Right lobe of liver (tissue), 6 donors: ENCODE measurements at regions not wholly inside any gene's neighbourhood (a gene's known extent, or its start where the extent isn't known, plus 50 kb on each side); places are given as distances from the start of the nearest gene placed in this dataset.

Experiments used
- ATAC-seq, 4 donors: fragments of 200-7000 bp; cut with Tn5 transposase; one replicate each; pipeline ENCODE4 v1.9.1; 2020; ENCODE audit warnings: mild to moderate bottlenecking in 4 of 4, moderate library complexity in 4 of 4
- DNase-seq, 3 donors: peaks; one replicate each; pipeline ENCODE4 v3.0.0-alpha.2; 2020
- H3K27ac ChIP-seq, 3 donors: fragments of 200-600 bp; one replicate each; pipeline ENCODE4 v1.8.0; 2022
- H3K27me3 ChIP-seq, 2 donors: fragments of 200-600 bp; one replicate each; pipeline ENCODE4 v1.8.0; 2022
- H3K36me3 ChIP-seq, 4 donors: fragments of 200-600 bp; sonication (generic) in 1 of 4; one replicate each; pipeline versions ENCODE4 v1.5.1 to v1.8.0; 2017 to 2022; ENCODE audit warnings: control low read depth in 1 of 4
- H3K4me1 ChIP-seq, 4 donors: fragments of 200-600 bp; sonication (generic) in 1 of 4; one replicate each; pipeline versions ENCODE4 v1.5.1 to v1.8.0; 2017 to 2022; ENCODE audit warnings: control low read depth in 1 of 4
- H3K4me3 ChIP-seq, 3 donors: fragments of 200-600 bp; one replicate each; pipeline ENCODE4 v1.8.0; 2022
- H3K9me3 ChIP-seq, 4 donors: fragments of 200-600 bp; sonication (generic) in 1 of 4; one replicate each; pipeline versions ENCODE4 v1.5.1 to v1.8.0; 2017 to 2022; ENCODE audit warnings: control low read depth in 1 of 4
- POLR2A ChIP-seq: fragments of 450-650 bp; IDR thresholded peaks from one replicate; pipeline ENCODE4 v1.6.1; 2017; ENCODE audit warnings: antibody characterized with exemption, mild to moderate bottlenecking
- WGBS: methylation state at CpG from one replicate; pipeline ENCODE4 v1.1.6; 2018; ENCODE audit warnings: low coverage, low lambda C conversion rate; ENCODE audit not compliant: insufficient coverage; ENCODE audit errors: missing lambda C conversion rate; 5-methylcytosine and 5-hydroxymethylcytosine counted together
- intact Hi-C, 2 donors: fragments of 100-400 bp; cut with DNase I; formaldehyde crosslinking; loops; one replicate each; pipeline versions ENCODE4 v1.11.2 to v1.14.1; 2022
- TF ChIP-seq, protein P1 (sequence below), 4 donors: fragments of 200-600 bp in 3 of 4; fragments of 450-650 bp in 1 of 4; IDR thresholded peaks; one replicate each; pipeline versions ENCODE4 v1.5.1 to v1.8.0; 2016 to 2022; ENCODE audit warnings: antibody characterized with exemption in 4 of 4, mild to moderate bottlenecking in 2 of 4
- donor health status: DM: no; HTN: yes; CAD: no.
- donor health status: DM: no; HTN: no; CAD: no.
- donor health status: DM: no; HTN: no; CAD: no.
- donor health status: DM: no; HTN: yes; CAD: no.
- donor health status: DM: no; HTN: yes; CAD: no.

DNA sequence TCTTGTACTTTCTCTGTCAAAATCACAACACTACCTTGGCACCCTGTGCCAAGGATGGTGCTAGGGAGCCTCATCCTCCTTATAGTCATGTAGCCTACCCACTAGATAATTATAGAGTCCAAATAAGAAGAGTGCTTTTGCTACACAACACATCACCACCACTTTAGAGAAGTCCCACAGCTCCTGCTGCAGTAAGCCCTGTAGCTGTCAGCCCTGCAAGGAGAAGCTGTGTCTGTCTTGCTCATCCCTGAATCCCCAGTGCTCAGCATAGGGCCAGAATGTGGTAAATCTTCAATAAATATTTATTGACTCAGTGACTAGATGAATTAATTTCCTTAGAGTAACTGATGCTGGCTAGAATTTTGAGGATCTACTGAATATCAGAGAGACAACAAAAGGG, 190.8 kb downstream of the ZNF621 start:
- Histone ChIP-seq H3K36me3 (no peaks in the 10 kb centered on the region), H3K4me3 (no peak overlapping the region), H3K9me3 (no peaks in the 10 kb centered on the region), H3K4me1 (peaks cover 0 to 14% (median 5%) of the 10 kb centered on the region in 4 donors), H3K27me3 (no peaks in the 10 kb centered on the region), H3K27ac (no peak overlapping the region)
- TF ChIP-seq, protein P1, sequence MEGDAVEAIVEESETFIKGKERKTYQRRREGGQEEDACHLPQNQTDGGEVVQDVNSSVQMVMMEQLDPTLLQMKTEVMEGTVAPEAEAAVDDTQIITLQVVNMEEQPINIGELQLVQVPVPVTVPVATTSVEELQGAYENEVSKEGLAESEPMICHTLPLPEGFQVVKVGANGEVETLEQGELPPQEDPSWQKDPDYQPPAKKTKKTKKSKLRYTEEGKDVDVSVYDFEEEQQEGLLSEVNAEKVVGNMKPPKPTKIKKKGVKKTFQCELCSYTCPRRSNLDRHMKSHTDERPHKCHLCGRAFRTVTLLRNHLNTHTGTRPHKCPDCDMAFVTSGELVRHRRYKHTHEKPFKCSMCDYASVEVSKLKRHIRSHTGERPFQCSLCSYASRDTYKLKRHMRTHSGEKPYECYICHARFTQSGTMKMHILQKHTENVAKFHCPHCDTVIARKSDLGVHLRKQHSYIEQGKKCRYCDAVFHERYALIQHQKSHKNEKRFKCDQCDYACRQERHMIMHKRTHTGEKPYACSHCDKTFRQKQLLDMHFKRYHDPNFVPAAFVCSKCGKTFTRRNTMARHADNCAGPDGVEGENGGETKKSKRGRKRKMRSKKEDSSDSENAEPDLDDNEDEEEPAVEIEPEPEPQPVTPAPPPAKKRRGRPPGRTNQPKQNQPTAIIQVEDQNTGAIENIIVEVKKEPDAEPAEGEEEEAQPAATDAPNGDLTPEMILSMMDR (IDR thresholded peaks at IDR 0.05) = no peak
- no peak for TF ChIP-seq POLR2A
- intact Hi-C loops = no loop called here
- ATAC-seq = no peak
- no peak for DNase-seq

DNA sequence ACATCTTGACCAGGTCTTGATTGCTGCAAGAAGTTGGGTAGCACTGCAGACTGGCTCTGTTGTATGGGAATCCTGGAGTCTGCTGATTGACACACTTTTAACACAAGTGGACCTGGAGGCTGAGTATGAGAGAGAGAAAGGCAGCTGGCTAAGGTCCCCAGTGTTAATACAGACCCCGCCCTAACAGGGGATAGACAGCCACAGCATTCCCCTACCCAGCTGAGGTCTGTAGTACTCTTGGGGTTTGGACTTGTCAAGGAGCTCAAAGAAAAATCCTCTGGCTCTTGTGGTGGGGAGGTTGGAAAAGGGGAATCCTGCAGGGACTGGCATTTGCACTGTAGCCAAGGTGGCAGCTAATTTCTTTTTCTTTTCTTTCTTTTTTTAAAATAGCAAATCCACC, 192.7 kb downstream of the ZNF621 start:
- no peak for TF ChIP-seq POLR2A
- TF ChIP-seq, protein P1 (IDR thresholded peaks at IDR 0.05) = no peak
- intact Hi-C loops = no loop called here
- 86% methylated on average over 1 of the region's 1 CpG for WGBS

DNA sequence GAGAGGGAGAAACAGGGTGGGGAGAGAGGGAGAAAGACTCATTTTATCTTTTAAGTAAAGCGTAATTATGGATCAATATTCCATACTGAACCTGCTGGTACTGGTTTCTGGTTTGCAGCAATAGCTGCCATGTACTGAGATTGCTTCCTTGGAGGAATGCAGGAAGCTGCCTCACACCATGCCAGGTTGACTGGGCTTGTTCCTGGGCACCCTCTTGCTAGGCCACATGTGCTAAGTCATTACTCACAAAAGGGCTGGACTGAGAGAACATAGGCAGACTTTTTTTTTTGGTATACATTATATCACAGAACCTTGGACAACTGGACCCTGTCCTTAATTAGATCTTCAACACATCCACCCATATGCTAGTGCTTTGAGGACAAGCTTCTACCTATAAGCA, 193.4 kb downstream of the ZNF621 start:
- TF ChIP-seq POLR2A = no peak
- TF ChIP-seq, protein P1 (IDR thresholded peaks at IDR 0.05) = no peak
- DNase-seq = no peak
- Histone ChIP-seq H3K4me3 (no peak overlapping the region), H3K9me3 (no peaks in the 10 kb centered on the region), H3K27ac (no peak overlapping the region), H3K36me3 (no peaks in the 10 kb centered on the region), H3K27me3 (no peaks in the 10 kb centered on the region), H3K4me1 (peaks cover 0 to 14% (median 4%) of the 10 kb centered on the region in 4 donors)
- WGBS = 100% methylated on average over 1 of the region's 1 CpG
- ATAC-seq = no peak
- intact Hi-C loops = no loop called here

More for the DNA sequence above, 192.7 kb downstream of the ZNF621 start:
- ATAC-seq = no peak
- H3K4me3 ChIP-seq = no peak overlapping the region
- H3K9me3 ChIP-seq = no peaks in the 10 kb centered on the region
- H3K4me1 ChIP-seq = peaks cover 0 to 14% (median 5%) of the 10 kb centered on the region in 4 donors
- H3K36me3 ChIP-seq = no peaks in the 10 kb centered on the region
- no peak for DNase-seq
- no peaks in the 10 kb centered on the region for H3K27me3 ChIP-seq
- H3K27ac ChIP-seq = no peak overlapping the region

- H3K36me3 ChIP-seq = no peaks in the 10 kb centered on the region
- 88% methylated on average over 1 of the region's 1 CpG for WGBS
- H3K27ac ChIP-seq = no peak overlapping the region
- H3K9me3 ChIP-seq = no peaks in the 10 kb centered on the region
- no peaks in the 10 kb centered on the region for H3K27me3 ChIP-seq
- no peak overlapping the region for H3K4me3 ChIP-seq
- TF ChIP-seq, protein P1 (IDR thresholded peaks at IDR 0.05) = no peak
- no peak for TF ChIP-seq POLR2A
- intact Hi-C loops = no loop called here
- ATAC-seq (no peak), DNase-seq (no peak)
- peaks cover 0 to 11% (median 1%) of the 10 kb centered on the region in 4 donors for H3K4me1 ChIP-seq
Measured at GRCh38 chr3:40718681-40719080, 193.9 kb downstream of the ZNF621 start.

GRCh38 chr3:40719660-40720287, 195.0 kb downstream of the ZNF621 start:
- 68% methylated on average over 10 of the region's 11 CpGs for WGBS
- no peak for TF ChIP-seq POLR2A
- TF ChIP-seq, protein P1 (IDR thresholded peaks at IDR 0.05) = peak; percentile 27 to 57 (median 52)
- DNase-seq (peak in 1 of 3 donors; percentile 50), ATAC-seq (peak; percentile 44 to 68 (median 64))
- Histone ChIP-seq H3K27ac (no peak overlapping the region), H3K9me3 (no peaks in the 10 kb centered on the region), H3K27me3 (no peaks in the 10 kb centered on the region), H3K36me3 (no peaks in the 10 kb centered on the region), H3K4me3 (no peak overlapping the region), H3K4me1 (peaks cover 0 to 9% (median 0%) of the 10 kb centered on the region in 4 donors)
- intact Hi-C loops = no loop called here
